HL-60 (cell line): ENCODE measurements at regions not wholly inside any gene's neighbourhood (a gene's known extent, or its start where the extent isn't known, plus 50 kb on each side); places are given as distances from the start of the nearest gene placed in this dataset.

ENCODE experiments used
- GABPA ChIP-seq: IDR thresholded peaks from 2 replicates; pipeline ENCODE4 v1.6.1; 2012; ENCODE audit warnings: low read depth
- POLR2AphosphoS5 ChIP-seq: IDR thresholded peaks from 2 replicates; pipeline ENCODE4 v1.6.1; 2012; ENCODE audit warnings: low read depth
- TF ChIP-seq, protein P1 (sequence below): IDR thresholded peaks from one replicate; pipeline ENCODE4 v1.5.1; 2011; ENCODE audit warnings: low read length, control low read depth, inconsistent platforms; ENCODE audit not compliant: insufficient read depth
- TF ChIP-seq, protein P2 (sequence below): IDR thresholded peaks from 2 replicates; pipeline ENCODE4 v1.6.1; 2012; ENCODE audit warnings: low read depth; ENCODE audit not compliant: insufficient replicate concordance

DNA sequence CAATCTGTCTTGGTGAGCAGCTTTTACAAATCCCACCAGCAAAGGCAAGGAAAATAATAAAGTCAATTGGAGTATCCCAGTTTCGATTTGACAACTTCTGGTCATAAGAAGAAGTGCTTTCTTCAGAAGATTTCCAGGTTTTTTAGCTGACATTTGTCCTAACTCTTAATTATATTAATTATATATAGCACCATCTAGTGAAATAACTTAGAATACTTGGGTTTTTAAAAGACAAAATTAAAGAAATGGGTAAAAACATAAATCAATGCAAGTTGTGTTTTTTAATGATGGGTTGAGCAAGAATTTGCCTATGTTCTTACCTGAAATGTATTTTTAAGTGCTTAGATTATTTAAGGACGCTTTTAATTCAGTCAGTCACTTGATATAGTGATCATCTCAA, 421.8 kb downstream of the ACTL7B start:
- TF ChIP-seq, protein P1, sequence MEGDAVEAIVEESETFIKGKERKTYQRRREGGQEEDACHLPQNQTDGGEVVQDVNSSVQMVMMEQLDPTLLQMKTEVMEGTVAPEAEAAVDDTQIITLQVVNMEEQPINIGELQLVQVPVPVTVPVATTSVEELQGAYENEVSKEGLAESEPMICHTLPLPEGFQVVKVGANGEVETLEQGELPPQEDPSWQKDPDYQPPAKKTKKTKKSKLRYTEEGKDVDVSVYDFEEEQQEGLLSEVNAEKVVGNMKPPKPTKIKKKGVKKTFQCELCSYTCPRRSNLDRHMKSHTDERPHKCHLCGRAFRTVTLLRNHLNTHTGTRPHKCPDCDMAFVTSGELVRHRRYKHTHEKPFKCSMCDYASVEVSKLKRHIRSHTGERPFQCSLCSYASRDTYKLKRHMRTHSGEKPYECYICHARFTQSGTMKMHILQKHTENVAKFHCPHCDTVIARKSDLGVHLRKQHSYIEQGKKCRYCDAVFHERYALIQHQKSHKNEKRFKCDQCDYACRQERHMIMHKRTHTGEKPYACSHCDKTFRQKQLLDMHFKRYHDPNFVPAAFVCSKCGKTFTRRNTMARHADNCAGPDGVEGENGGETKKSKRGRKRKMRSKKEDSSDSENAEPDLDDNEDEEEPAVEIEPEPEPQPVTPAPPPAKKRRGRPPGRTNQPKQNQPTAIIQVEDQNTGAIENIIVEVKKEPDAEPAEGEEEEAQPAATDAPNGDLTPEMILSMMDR = no peak
- no peak for TF ChIP-seq POLR2AphosphoS5
- TF ChIP-seq, protein P2, sequence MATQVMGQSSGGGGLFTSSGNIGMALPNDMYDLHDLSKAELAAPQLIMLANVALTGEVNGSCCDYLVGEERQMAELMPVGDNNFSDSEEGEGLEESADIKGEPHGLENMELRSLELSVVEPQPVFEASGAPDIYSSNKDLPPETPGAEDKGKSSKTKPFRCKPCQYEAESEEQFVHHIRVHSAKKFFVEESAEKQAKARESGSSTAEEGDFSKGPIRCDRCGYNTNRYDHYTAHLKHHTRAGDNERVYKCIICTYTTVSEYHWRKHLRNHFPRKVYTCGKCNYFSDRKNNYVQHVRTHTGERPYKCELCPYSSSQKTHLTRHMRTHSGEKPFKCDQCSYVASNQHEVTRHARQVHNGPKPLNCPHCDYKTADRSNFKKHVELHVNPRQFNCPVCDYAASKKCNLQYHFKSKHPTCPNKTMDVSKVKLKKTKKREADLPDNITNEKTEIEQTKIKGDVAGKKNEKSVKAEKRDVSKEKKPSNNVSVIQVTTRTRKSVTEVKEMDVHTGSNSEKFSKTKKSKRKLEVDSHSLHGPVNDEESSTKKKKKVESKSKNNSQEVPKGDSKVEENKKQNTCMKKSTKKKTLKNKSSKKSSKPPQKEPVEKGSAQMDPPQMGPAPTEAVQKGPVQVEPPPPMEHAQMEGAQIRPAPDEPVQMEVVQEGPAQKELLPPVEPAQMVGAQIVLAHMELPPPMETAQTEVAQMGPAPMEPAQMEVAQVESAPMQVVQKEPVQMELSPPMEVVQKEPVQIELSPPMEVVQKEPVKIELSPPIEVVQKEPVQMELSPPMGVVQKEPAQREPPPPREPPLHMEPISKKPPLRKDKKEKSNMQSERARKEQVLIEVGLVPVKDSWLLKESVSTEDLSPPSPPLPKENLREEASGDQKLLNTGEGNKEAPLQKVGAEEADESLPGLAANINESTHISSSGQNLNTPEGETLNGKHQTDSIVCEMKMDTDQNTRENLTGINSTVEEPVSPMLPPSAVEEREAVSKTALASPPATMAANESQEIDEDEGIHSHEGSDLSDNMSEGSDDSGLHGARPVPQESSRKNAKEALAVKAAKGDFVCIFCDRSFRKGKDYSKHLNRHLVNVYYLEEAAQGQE = no peak
- no peak for TF ChIP-seq GABPA
